ENCODE measurements at regions not wholly inside any gene's neighbourhood (a gene's known extent, or its start where the extent isn't known, plus 50 kb on each side); places are given as distances from the start of the nearest gene placed in this dataset.

- ATAC-seq: no peak
- DNase-seq (ENCODE audit: low spot score): no peak
- intact Hi-C loops (cut with DNase I): no loop called here
These were observed 622.6 kb downstream of the KCNJ2 start for GRCh38 chr17:70791748-70792443.

- ATAC-seq (no peak), DNase-seq (ENCODE audit: low spot score) (no peak)
- intact Hi-C loops (cut with DNase I): no loop called here
These were observed 625.4 kb downstream of the KCNJ2 start for GRCh38 chr17:70794738-70795137.

GRCh38 chr17:70795620-70796019 lies 626.3 kb downstream of the KCNJ2 start:
- no peak for ATAC-seq

GRCh38 chr17:70796757-70797156 lies 627.4 kb downstream of the KCNJ2 start:
- ATAC-seq (no peak), DNase-seq (ENCODE audit: low spot score) (no peak)
- intact Hi-C loops (cut with DNase I): no loop called here

More at GRCh38 chr17:70795620-70796019, 626.3 kb downstream of the KCNJ2 start:
- intact Hi-C loops (cut with DNase I): no loop called here
- DNase-seq (ENCODE audit: low spot score): no peak

- no peak for ATAC-seq
- DNase-seq (ENCODE audit: low spot score): no peak
- intact Hi-C loops (cut with DNase I): no loop called here
These were observed 627.8 kb downstream of the KCNJ2 start for GRCh38 chr17:70797166-70797565.

- no peak for DNase-seq (ENCODE audit: low spot score)
- no peak for ATAC-seq
- intact Hi-C loops (cut with DNase I): no loop called here
These were observed 634.8 kb downstream of the KCNJ2 start for GRCh38 chr17:70804161-70804560.

- DNase-seq (ENCODE audit: low spot score) (no peak), ATAC-seq (no peak)
- intact Hi-C loops (cut with DNase I): no loop called here
These were observed 639.3 kb downstream of the KCNJ2 start for GRCh38 chr17:70808596-70808995.

- DNase-seq (ENCODE audit: low spot score): no peak
- intact Hi-C loops (cut with DNase I): no loop called here
- no peak for ATAC-seq
These were observed 641.3 kb downstream of the KCNJ2 start for GRCh38 chr17:70810609-70811008.

- DNase-seq (ENCODE audit: low spot score): no peak
- intact Hi-C loops (cut with DNase I): no loop called here
- ATAC-seq: peak; percentile 60
These were observed 644.1 kb downstream of the KCNJ2 start for GRCh38 chr17:70813355-70813930.

- DNase-seq (ENCODE audit: low spot score) (no peak), ATAC-seq (no peak)
- intact Hi-C loops (cut with DNase I): no loop called here
These were observed 649.9 kb downstream of the KCNJ2 start for GRCh38 chr17:70819183-70819582.

GRCh38 chr17:70820276-70820675 lies 650.9 kb downstream of the KCNJ2 start:
- DNase-seq (ENCODE audit: low spot score): no peak
- ATAC-seq: no peak
- intact Hi-C loops (cut with DNase I): no loop called here

- no peak for DNase-seq (ENCODE audit: low spot score)
- ATAC-seq: no peak
- intact Hi-C loops (cut with DNase I): no loop called here
These were observed 656.2 kb downstream of the KCNJ2 start for GRCh38 chr17:70825321-70826125.

GRCh38 chr17:70829876-70830275 lies 660.5 kb downstream of the KCNJ2 start:
- intact Hi-C loops (cut with DNase I): no loop called here
- no peak for DNase-seq (ENCODE audit: low spot score)
- ATAC-seq: no peak

- intact Hi-C loops (cut with DNase I): no loop called here
- ATAC-seq: no peak
- no peak for DNase-seq (ENCODE audit: low spot score)
These were observed 664.7 kb downstream of the KCNJ2 start for GRCh38 chr17:70834039-70834438.

- ATAC-seq: no peak
- intact Hi-C loops (cut with DNase I): no loop called here
- DNase-seq (ENCODE audit: low spot score): no peak
These were observed 679.5 kb downstream of the KCNJ2 start for GRCh38 chr17:70848785-70849184.

- ATAC-seq: no peak
- DNase-seq (ENCODE audit: low spot score): no peak
- intact Hi-C loops (cut with DNase I): no loop called here
These were observed 686.2 kb downstream of the KCNJ2 start for GRCh38 chr17:70855401-70856054.

GRCh38 chr17:70857351-70857750 lies 688.0 kb downstream of the KCNJ2 start:
- intact Hi-C loops (cut with DNase I): no loop called here
- no peak for ATAC-seq
- no peak for DNase-seq (ENCODE audit: low spot score)

GRCh38 chr17:70859829-70860228 lies 690.5 kb downstream of the KCNJ2 start:
- DNase-seq (ENCODE audit: low spot score) (no peak), ATAC-seq (no peak)
- intact Hi-C loops (cut with DNase I): no loop called here

- intact Hi-C loops (cut with DNase I): no loop called here
- ATAC-seq: no peak
- DNase-seq (ENCODE audit: low spot score): no peak
These were observed 693.0 kb downstream of the KCNJ2 start for GRCh38 chr17:70862295-70862694.

All from sciatic nerve (tissue), 2 donors.